HepG2 (cell line): ENCODE measurements at regions not wholly inside any gene's neighbourhood (a gene's known extent, or its start where the extent isn't known, plus 50 kb on each side); places are given as distances from the start of the nearest gene placed in this dataset.

Experiments used
- ATAC-seq: fragments of 200-7000 bp; cut with Tn5 transposase; 3 replicates; pipeline ENCODE4 v1.9.1; 2020; ENCODE audit warnings: mild to moderate bottlenecking, moderate library complexity
- BruUV-seq: library from RNA; stranded (reverse); fragments of 400-500 nt; replicated peaks from 2 replicates; lab custom pipeline; 2021; lab: Mats Ljungman, UMichigan
- CTCF ChIA-PET: fragments of 300-600 bp; formaldehyde crosslinking; extraction: SDS; loops from one replicate; lab custom pipeline; 2021; ENCODE audit warnings: low total read pairs, inconsistent platforms, low intra/inter-chr PET ratio; lab: Yijun Ruan, JAX
- POLR2A ChIA-PET: fragments of 350-600 bp; sonication (Branson Sonifier 250); formaldehyde crosslinking; loops from one replicate; lab custom pipeline; 2020; ENCODE audit warnings: antibody characterized with exemption, inconsistent platforms; lab: Yijun Ruan, JAX
- DNase-seq: peaks from one replicate; pipeline ENCODE4 v3.0.0-alpha.2; 2015; ENCODE audit warnings: low spot score
- FAIRE-seq: peaks from 3 replicates; lab custom pipeline; 2011; peaks lifted over from hg19 to GRCh38; lab: Jason Lieb, UNC
- H2AFZ ChIP-seq: one replicate; pipeline ENCODE4 v1.6.1; 2011; ENCODE audit warnings: low read length, inconsistent platforms
- H3K27ac ChIP-seq: fragments of 300-600 bp; 3 replicates; pipeline ENCODE4 v1.8.0; 2011; ENCODE audit warnings: mixed run types, mild to moderate bottlenecking, mixed read lengths, low read length, inconsistent platforms; ENCODE audit not compliant: insufficient read depth; ENCODE audit errors: extremely low read length
- H3K27me3 ChIP-seq, 2 experiments: fragments of 200-600 bp in 1 of 2; 2 replicates in 1 of 2; 3 replicates in 1 of 2; pipeline versions ENCODE4 v1.6.0 to v1.8.0; 2011; ENCODE audit warnings: low read length in 2 of 2, mild to moderate bottlenecking in 2 of 2, moderate library complexity in 2 of 2, inconsistent platforms in 1 of 2; ENCODE audit not compliant: insufficient read depth in 2 of 2, control insufficient read depth in 1 of 2
- H3K36me3 ChIP-seq, 2 experiments: fragments of 200-600 bp in 1 of 2; replicated peaks in 1 of 2; 2 replicates in 1 of 2; 3 replicates in 1 of 2; pipeline versions ENCODE4 v1.5.1 to v1.8.0; 2011; ENCODE audit warnings: low read length in 2 of 2, inconsistent platforms in 1 of 2; ENCODE audit not compliant: insufficient read depth in 2 of 2, control insufficient read depth in 1 of 2
- H3K4me1 ChIP-seq: 2 replicates; pipeline ENCODE4 v1.5.1; 2012; ENCODE audit warnings: low read length, inconsistent platforms; ENCODE audit not compliant: insufficient read depth
- H3K4me2 ChIP-seq: 2 replicates; pipeline ENCODE4 v1.6.0; 2011; ENCODE audit warnings: low read depth, low read length, inconsistent platforms
- H3K4me3 ChIP-seq, 3 experiments: fragments of 200-600 bp in 1 of 3; sonication (generic), shearing (Covaris generic) in 1 of 3; replicated peaks in 1 of 3; 2 replicates each; pipeline ENCODE4 v1.5.1; 2011 to 2016; ENCODE audit warnings: low read length in 3 of 3, inconsistent platforms in 2 of 3, low read depth in 2 of 3, mild to moderate bottlenecking in 2 of 3, control low read depth in 1 of 3, mixed read lengths in 1 of 3; ENCODE audit not compliant: insufficient read depth in 1 of 3
- H3K79me2 ChIP-seq: one replicate; pipeline ENCODE4 v1.6.1; 2011; ENCODE audit warnings: low read length, inconsistent platforms; ENCODE audit not compliant: insufficient read depth
- H3K9ac ChIP-seq: 2 replicates; pipeline ENCODE4 v1.6.0; 2011; ENCODE audit warnings: mild to moderate bottlenecking, low read depth, low read length, inconsistent platforms; ENCODE audit not compliant: insufficient read depth
- H3K9me3 ChIP-seq: 2 replicates; pipeline ENCODE4 v1.5.1; 2012; ENCODE audit warnings: mild to moderate bottlenecking, low read length
- H4K20me1 ChIP-seq: 2 replicates; pipeline ENCODE4 v1.6.0; 2011; ENCODE audit warnings: inconsistent platforms, mild to moderate bottlenecking, low read length, moderate library complexity; ENCODE audit not compliant: insufficient read depth
- HNRNPL ChIP-seq: fragments of 200-400 bp; formaldehyde crosslinking; IDR thresholded peaks from 2 replicates; pipeline ENCODE4 v1.6.1; 2017; ENCODE audit warnings: mild to moderate bottlenecking, low read depth, low read length
- JUND ChIP-seq: sonication (generic); formaldehyde crosslinking; IDR thresholded peaks from 2 replicates; pipeline ENCODE4 v1.8.0; 2022; ENCODE audit warnings: mild to moderate bottlenecking, missing genetic modification reagents
- KMT2B ChIP-seq: IDR thresholded peaks from 2 replicates; pipeline ENCODE4 v1.6.1; 2016; ENCODE audit warnings: missing genetic modification reagents, missing compliant biosample characterization
- NR2F6 ChIP-seq, 2 experiments: IDR thresholded peaks; 2 replicates each; pipeline ENCODE4 v1.6.1; 2016; ENCODE audit warnings: antibody characterized with exemption in 1 of 2, mild to moderate bottlenecking in 1 of 2
- RBAK ChIP-seq: sonication (generic); formaldehyde crosslinking; IDR thresholded peaks from 2 replicates; pipeline ENCODE4 v1.5.1; 2020; ENCODE audit warnings: mild to moderate bottlenecking, missing genetic modification reagents
- RBM22 ChIP-seq: fragments of 200-400 bp; formaldehyde crosslinking; optimal IDR thresholded peaks from 2 replicates; pipeline ENCODE3; 2017; ENCODE audit warnings: mild to moderate bottlenecking, low read length, moderate library complexity
- REPIN1 ChIP-seq: sonication (generic); formaldehyde crosslinking; IDR thresholded peaks from 2 replicates; pipeline ENCODE4 v1.8.0; 2022; ENCODE audit warnings: missing genetic modification reagents, low read depth, mild to moderate bottlenecking, borderline replicate concordance
- THAP11 ChIP-seq: IDR thresholded peaks from 2 replicates; pipeline ENCODE4 v1.6.1; 2016; ENCODE audit warnings: missing biosample characterization, missing genetic modification reagents
- ZMYM2 ChIP-seq: sonication (generic); formaldehyde crosslinking; IDR thresholded peaks from 2 replicates; pipeline ENCODE4 v1.8.0; 2022; ENCODE audit warnings: mild to moderate bottlenecking, missing genetic modification reagents
- ZNF180 ChIP-seq: sonication (generic); formaldehyde crosslinking; IDR thresholded peaks from 2 replicates; pipeline ENCODE4 v1.4.0; 2020; ENCODE audit warnings: low read depth, missing genetic modification reagents, borderline replicate concordance
- ZNF207 ChIP-seq: fragments of 450-650 bp; IDR thresholded peaks from 2 replicates; pipeline ENCODE4 v1.6.1; 2016; ENCODE audit warnings: antibody characterized with exemption, borderline replicate concordance
- WGBS: methylation state at CpG from one replicate; pipeline ENCODE4 v1.1.6; 2017; ENCODE audit warnings: low lambda C conversion rate; 5-methylcytosine and 5-hydroxymethylcytosine counted together
- in situ Hi-C: cut with HindIII; loops from 2 replicates; pipeline ENCODE4 v1.10.0; 2017; ENCODE audit warnings: low pct_unique_long_range_greater_than_20kb; ENCODE audit not compliant: extremely low pct_ligation_motif_present
- intact Hi-C: fragments of 100-400 bp; cut with micrococcal nuclease; formaldehyde crosslinking; loops from one replicate; pipeline ENCODE4 v1.10.0; 2022; ENCODE audit not compliant: unreplicated experiment
- TF ChIP-seq, protein P1 (sequence below): sonication (generic); formaldehyde crosslinking; IDR thresholded peaks from 2 replicates; pipeline ENCODE4 v1.4.0; 2020; ENCODE audit warnings: missing genetic modification reagents
- TF ChIP-seq, protein P2 (sequence below): sonication (generic); formaldehyde crosslinking; IDR thresholded peaks from 2 replicates; pipeline ENCODE4 v1.5.1; 2020; ENCODE audit warnings: mild to moderate bottlenecking, missing genetic modification reagents, moderate library complexity
- TF ChIP-seq, protein P3 (sequence below): sonication (generic); formaldehyde crosslinking; IDR thresholded peaks from 2 replicates; pipeline ENCODE4 v1.5.0; 2020; ENCODE audit warnings: mild to moderate bottlenecking, missing genetic modification reagents, borderline replicate concordance

DNA sequence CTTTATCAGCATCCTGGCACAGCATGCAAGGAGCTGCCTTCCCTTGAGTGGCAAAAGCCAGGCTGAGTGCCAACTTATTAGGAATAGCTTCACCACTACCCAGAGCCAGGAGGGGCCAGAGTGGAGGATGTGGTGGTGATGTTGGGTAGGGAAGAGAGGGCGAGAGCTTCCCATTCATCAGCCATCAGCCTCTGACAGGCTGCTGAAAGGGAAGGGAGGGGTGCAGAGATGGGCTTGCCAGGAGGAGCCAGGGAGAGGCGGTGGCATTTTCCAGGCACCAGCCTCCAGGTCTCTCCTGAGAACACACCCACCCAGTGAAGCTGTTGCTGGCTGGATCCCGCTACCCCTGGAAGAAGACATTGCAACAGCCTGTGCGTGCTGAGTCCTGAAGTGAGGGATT, 168.5 kb downstream of the ACTL8 start:
- TF ChIP-seq NR2F6 (IDR thresholded peaks at IDR 0.05) (no peak), NR2F6 (CRISPR knock-in tag; IDR thresholded peaks at IDR 0.05) (no peak), KMT2B (no peak), JUND (CRISPR knock-in tag) (no peak), THAP11 (CRISPR knock-in tag) (no peak), REPIN1 (no peak), RBAK (CRISPR knock-in tag) (no peak), ZNF207 (no peak), RBM22 (no peak), HNRNPL (no peak), ZNF180 (CRISPR knock-in tag) (no peak), ZMYM2 (no peak)
- TF ChIP-seq, protein P1, sequence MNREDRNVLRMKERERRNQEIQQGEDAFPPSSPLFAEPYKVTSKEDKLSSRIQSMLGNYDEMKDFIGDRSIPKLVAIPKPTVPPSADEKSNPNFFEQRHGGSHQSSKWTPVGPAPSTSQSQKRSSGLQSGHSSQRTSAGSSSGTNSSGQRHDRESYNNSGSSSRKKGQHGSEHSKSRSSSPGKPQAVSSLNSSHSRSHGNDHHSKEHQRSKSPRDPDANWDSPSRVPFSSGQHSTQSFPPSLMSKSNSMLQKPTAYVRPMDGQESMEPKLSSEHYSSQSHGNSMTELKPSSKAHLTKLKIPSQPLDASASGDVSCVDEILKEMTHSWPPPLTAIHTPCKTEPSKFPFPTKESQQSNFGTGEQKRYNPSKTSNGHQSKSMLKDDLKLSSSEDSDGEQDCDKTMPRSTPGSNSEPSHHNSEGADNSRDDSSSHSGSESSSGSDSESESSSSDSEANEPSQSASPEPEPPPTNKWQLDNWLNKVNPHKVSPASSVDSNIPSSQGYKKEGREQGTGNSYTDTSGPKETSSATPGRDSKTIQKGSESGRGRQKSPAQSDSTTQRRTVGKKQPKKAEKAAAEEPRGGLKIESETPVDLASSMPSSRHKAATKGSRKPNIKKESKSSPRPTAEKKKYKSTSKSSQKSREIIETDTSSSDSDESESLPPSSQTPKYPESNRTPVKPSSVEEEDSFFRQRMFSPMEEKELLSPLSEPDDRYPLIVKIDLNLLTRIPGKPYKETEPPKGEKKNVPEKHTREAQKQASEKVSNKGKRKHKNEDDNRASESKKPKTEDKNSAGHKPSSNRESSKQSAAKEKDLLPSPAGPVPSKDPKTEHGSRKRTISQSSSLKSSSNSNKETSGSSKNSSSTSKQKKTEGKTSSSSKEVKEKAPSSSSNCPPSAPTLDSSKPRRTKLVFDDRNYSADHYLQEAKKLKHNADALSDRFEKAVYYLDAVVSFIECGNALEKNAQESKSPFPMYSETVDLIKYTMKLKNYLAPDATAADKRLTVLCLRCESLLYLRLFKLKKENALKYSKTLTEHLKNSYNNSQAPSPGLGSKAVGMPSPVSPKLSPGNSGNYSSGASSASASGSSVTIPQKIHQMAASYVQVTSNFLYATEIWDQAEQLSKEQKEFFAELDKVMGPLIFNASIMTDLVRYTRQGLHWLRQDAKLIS (CRISPR knock-in tag): no peak
- TF ChIP-seq, protein P2, sequence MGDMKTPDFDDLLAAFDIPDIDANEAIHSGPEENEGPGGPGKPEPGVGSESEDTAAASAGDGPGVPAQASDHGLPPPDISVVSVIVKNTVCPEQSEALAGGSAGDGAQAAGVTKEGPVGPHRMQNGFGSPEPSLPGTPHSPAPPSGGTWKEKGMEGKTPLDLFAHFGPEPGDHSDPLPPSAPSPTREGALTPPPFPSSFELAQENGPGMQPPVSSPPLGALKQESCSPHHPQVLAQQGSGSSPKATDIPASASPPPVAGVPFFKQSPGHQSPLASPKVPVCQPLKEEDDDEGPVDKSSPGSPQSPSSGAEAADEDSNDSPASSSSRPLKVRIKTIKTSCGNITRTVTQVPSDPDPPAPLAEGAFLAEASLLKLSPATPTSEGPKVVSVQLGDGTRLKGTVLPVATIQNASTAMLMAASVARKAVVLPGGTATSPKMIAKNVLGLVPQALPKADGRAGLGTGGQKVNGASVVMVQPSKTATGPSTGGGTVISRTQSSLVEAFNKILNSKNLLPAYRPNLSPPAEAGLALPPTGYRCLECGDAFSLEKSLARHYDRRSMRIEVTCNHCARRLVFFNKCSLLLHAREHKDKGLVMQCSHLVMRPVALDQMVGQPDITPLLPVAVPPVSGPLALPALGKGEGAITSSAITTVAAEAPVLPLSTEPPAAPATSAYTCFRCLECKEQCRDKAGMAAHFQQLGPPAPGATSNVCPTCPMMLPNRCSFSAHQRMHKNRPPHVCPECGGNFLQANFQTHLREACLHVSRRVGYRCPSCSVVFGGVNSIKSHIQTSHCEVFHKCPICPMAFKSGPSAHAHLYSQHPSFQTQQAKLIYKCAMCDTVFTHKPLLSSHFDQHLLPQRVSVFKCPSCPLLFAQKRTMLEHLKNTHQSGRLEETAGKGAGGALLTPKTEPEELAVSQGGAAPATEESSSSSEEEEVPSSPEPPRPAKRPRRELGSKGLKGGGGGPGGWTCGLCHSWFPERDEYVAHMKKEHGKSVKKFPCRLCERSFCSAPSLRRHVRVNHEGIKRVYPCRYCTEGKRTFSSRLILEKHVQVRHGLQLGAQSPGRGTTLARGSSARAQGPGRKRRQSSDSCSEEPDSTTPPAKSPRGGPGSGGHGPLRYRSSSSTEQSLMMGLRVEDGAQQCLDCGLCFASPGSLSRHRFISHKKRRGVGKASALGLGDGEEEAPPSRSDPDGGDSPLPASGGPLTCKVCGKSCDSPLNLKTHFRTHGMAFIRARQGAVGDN (CRISPR knock-in tag): no peak
- TF ChIP-seq, protein P3, sequence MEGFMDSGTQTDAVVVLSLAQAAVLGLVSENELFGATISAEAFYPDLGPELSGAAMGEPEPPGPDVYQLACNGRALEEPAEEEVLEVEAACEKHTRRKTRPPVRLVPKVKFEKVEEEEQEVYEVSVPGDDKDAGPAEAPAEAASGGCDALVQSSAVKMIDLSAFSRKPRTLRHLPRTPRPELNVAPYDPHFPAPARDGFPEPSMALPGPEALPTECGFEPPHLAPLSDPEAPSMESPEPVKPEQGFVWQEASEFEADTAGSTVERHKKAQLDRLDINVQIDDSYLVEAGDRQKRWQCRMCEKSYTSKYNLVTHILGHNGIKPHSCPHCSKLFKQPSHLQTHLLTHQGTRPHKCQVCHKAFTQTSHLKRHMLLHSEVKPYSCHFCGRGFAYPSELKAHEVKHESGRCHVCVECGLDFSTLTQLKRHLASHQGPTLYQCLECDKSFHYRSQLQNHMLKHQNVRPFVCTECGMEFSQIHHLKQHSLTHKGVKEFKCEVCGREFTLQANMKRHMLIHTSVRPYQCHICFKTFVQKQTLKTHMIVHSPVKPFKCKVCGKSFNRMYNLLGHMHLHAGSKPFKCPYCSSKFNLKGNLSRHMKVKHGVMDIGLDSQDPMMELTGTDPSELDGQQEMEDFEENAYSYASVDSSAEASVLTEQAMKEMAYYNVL (CRISPR knock-in tag): no peak
- H3K4me3 ChIP-seq: no peak overlapping the region
- H3K9me3 ChIP-seq: no peaks in the 10 kb centered on the region
- ATAC-seq (no peak), DNase-seq (no peak), FAIRE-seq (no peak)
- no peak overlapping the region for H2AFZ ChIP-seq
- no TSS peak for BruUV-seq
- H3K27me3 ChIP-seq: 0 out of 5 replicates have a peak, but pooled peaks cover 0 to 5% of the 10 kb centered on the region in 2 experiments
- POLR2A ChIA-PET: no interaction called here
- H3K36me3 ChIP-seq: no peaks in the 10 kb centered on the region
- peaks cover 3% of the 10 kb centered on the region; the same call in 1 of the 2 replicates for H4K20me1 ChIP-seq
- intact Hi-C loops: loop anchor here (1.0 to 5.0 kb wide), 3 partner anchors 75 to 294 kb away; no protein-coding TSS in a partner anchor
- H3K9ac ChIP-seq: no peak overlapping the region
- no peak overlapping the region for H3K27ac ChIP-seq
- no peaks in the 10 kb centered on the region for H3K4me1 ChIP-seq
- 13% methylated on average over 4 of the region's 4 CpGs for WGBS
- CTCF ChIA-PET: interaction anchor here (1.5 to 2.3 kb wide), 2 partner anchors 177 to 294 kb away, joined by 6 to 8 read pairs; no protein-coding TSS in a partner anchor
- H3K4me2 ChIP-seq: no peak overlapping the region
- in situ Hi-C loops: loop anchor here (5.0 kb wide), 2 partner anchors 74 to 179 kb away; no protein-coding TSS in a partner anchor
- H3K79me2 ChIP-seq: no peaks in the 10 kb centered on the region
